ENCODE measurements at regions not wholly inside any gene's neighbourhood (a gene's known extent, or its start where the extent isn't known, plus 50 kb on each side); places are given as distances from the start of the nearest gene placed in this dataset.

- TF ChIP-seq EZH2 (IDR thresholded peaks at IDR 0.05; ENCODE audit: low read length, missing control alignments) = no peak
- TF ChIP-seq CTCF (conservative IDR thresholded peaks at IDR 0.05 in 1 of 2, IDR thresholded peaks at IDR 0.05 in 1 of 2; ENCODE audit: low read depth in 1 of 2, low read length in 2 of 2) = no peak
Observed at GRCh38 chr5:28374492-28374967, 1336.1 kb upstream of the CDH9 start.

All from fibroblast of lung (primary cell).